Mucosa of descending colon (tissue), 3 donors: ENCODE measurements at regions not wholly inside any gene's neighbourhood (a gene's known extent, or its start where the extent isn't known, plus 50 kb on each side); places are given as distances from the start of the nearest gene placed in this dataset.

Experiments
- ATAC-seq: fragments of 200-7000 bp; cut with Tn5 transposase; one replicate; pipeline ENCODE4 v1.9.1; 2020; ENCODE audit warnings: mild to moderate bottlenecking, moderate library complexity
- DNase-seq, 3 donors: peaks; one replicate each; pipeline ENCODE4 v3.0.0-alpha.2; 2020
- H3K36me3 ChIP-seq: fragments of 200-600 bp; one replicate; pipeline ENCODE4 v1.8.0; 2021; ENCODE audit warnings: low read depth, mild to moderate bottlenecking
- H3K4me1 ChIP-seq: fragments of 200-600 bp; one replicate; pipeline ENCODE4 v1.8.0; 2021; ENCODE audit warnings: low read depth, mild to moderate bottlenecking
- H3K4me3 ChIP-seq: fragments of 200-600 bp; one replicate; pipeline ENCODE4 v1.8.0; 2021; ENCODE audit warnings: mild to moderate bottlenecking
- H3K9me3 ChIP-seq: fragments of 200-600 bp; one replicate; pipeline ENCODE4 v1.8.0; 2021; ENCODE audit warnings: mild to moderate bottlenecking
- CTCF ChIP-seq: fragments of 200-600 bp; IDR thresholded peaks from one replicate; pipeline ENCODE4 v1.8.0; 2022; ENCODE audit warnings: antibody characterized with exemption, mild to moderate bottlenecking
- intact Hi-C, 2 donors: fragments of 100-400 bp; cut with DNase I in 1 of 2; cut with micrococcal nuclease in 1 of 2; formaldehyde crosslinking; loops; one replicate each; pipeline versions ENCODE4 v1.11.0 to v1.11.1; 2022; cut with DNase I, micrococcal nuclease
- donor health status: DM: no; HTN: no; CAD: no; lungs with moderate emphysema.
- donor health status: DM: no; HTN: no; CAD: no.
- donor health status: DM: no; HTN: yes; CAD: no.

- H3K4me1 ChIP-seq, result no peaks in the 10 kb centered on the region
- ATAC-seq, result no peak
- no peaks in the 10 kb centered on the region for H3K9me3 ChIP-seq
- no peak for DNase-seq
- intact Hi-C loops, result no loop called here
- no peak overlapping the region for H3K4me3 ChIP-seq
- H3K36me3 ChIP-seq, result no peaks in the 10 kb centered on the region
- no peak for TF ChIP-seq CTCF
These were observed 371.7 kb downstream of the PTPRC start for GRCh38 chr1:199010492-199010891.

- H3K9me3 ChIP-seq, result no peaks in the 10 kb centered on the region
- H3K36me3 ChIP-seq, result no peaks in the 10 kb centered on the region
- intact Hi-C loops, result no loop called here
- DNase-seq (no peak), ATAC-seq (no peak)
- no peaks in the 10 kb centered on the region for H3K4me1 ChIP-seq
- H3K4me3 ChIP-seq, result no peak overlapping the region
- TF ChIP-seq CTCF, result no peak
These were observed 372.1 kb downstream of the PTPRC start for GRCh38 chr1:199010933-199011332.

GRCh38 chr1:199015799-199016198 lies 377.0 kb downstream of the PTPRC start:
- DNase-seq (no peak), ATAC-seq (no peak)
- no peak overlapping the region for H3K4me3 ChIP-seq
- no peaks in the 10 kb centered on the region for H3K9me3 ChIP-seq
- no peak for TF ChIP-seq CTCF
- no peaks in the 10 kb centered on the region for H3K36me3 ChIP-seq
- intact Hi-C loops, result no loop called here
- H3K4me1 ChIP-seq, result no peaks in the 10 kb centered on the region

GRCh38 chr1:199018471-199019135 lies 379.8 kb downstream of the PTPRC start:
- H3K36me3 ChIP-seq, result no peaks in the 10 kb centered on the region
- no peaks in the 10 kb centered on the region for H3K9me3 ChIP-seq
- intact Hi-C loops, result no loop called here
- ATAC-seq, result no peak
- H3K4me3 ChIP-seq, result no peak overlapping the region
- H3K4me1 ChIP-seq, result no peaks in the 10 kb centered on the region
- TF ChIP-seq CTCF, result no peak
- DNase-seq, result no peak

GRCh38 chr1:199020051-199020450 lies 381.2 kb downstream of the PTPRC start:
- no peak for DNase-seq
- H3K36me3 ChIP-seq, result no peaks in the 10 kb centered on the region
- H3K9me3 ChIP-seq, result no peaks in the 10 kb centered on the region
- no peak overlapping the region for H3K4me3 ChIP-seq
- no peak for ATAC-seq
- H3K4me1 ChIP-seq, result no peaks in the 10 kb centered on the region
- intact Hi-C loops, result no loop called here
- no peak for TF ChIP-seq CTCF

GRCh38 chr1:199020904-199021303 lies 382.1 kb downstream of the PTPRC start:
- Histone ChIP-seq H3K4me1 (no peaks in the 10 kb centered on the region), H3K36me3 (no peaks in the 10 kb centered on the region), H3K9me3 (no peaks in the 10 kb centered on the region), H3K4me3 (no peak overlapping the region)
- no peak for TF ChIP-seq CTCF
- intact Hi-C loops, result no loop called here
- DNase-seq (no peak), ATAC-seq (no peak)
